ENCODE measurements at regions not wholly inside any gene's neighbourhood (a gene's known extent, or its start where the extent isn't known, plus 50 kb on each side); places are given as distances from the start of the nearest gene placed in this dataset.

DNA sequence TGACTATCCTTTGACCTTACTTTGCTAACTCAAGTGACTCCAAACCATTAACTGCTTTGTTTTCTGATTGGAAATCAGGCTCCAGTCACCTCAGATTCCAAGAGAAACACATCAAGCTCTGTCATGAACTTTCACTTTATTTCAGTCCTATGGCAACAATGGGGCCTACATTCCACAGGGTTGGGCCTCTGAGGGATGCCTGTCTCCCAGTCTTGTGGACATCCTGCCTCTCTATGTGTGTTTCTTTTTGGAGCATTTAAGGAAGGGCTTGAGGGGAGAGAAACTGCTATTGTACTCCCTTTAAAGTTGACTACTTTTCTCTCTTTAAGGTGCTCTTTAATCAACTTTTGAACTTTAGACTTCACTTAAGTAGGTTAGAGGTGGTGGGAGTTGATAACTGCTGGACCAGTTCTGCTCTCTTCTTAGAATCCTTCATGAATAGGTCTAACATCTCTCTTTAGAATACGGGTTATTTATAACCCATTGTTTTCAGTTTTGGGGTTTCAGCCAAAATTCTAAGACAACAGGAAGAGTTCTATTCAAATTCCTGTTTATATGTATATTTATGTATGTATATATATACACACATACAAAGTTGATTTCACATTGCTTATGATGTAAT is 274.3 kb upstream of the NR3C2 start:
- DNase-seq (no peak), ATAC-seq (no peak)
- H3K36me3 Mint-ChIP-seq, result no peaks in the 10 kb centered on the region
- intact Hi-C loops (cut with micrococcal nuclease), result no loop called here
- H3K9me3 ChIP-seq (ENCODE audit: control insufficient read depth, insufficient read depth, low read length), result no peaks in the 10 kb centered on the region
- no peaks in the 10 kb centered on the region for H3K27me3 ChIP-seq (ENCODE audit: control insufficient read depth, insufficient read depth, low read length)
- H3K4me1 Mint-ChIP-seq, result no peaks in the 10 kb centered on the region
- H3K4me3 Mint-ChIP-seq, result no peak overlapping the region
- no peaks in the 10 kb centered on the region for H3K4me1 ChIP-seq (ENCODE audit: control insufficient read depth, insufficient read depth, low read length)
- H3K27ac Mint-ChIP-seq, result no peak overlapping the region
- no peaks in the 10 kb centered on the region for H3K36me3 ChIP-seq (ENCODE audit: control insufficient read depth, insufficient read depth, low read length)
- TF ChIP-seq CTCF (IDR thresholded peaks at IDR 0.05), result no peak
- no peak overlapping the region for H3K4me3 ChIP-seq (ENCODE audit: low read length)
- H3K9me3 Mint-ChIP-seq, result peaks cover 3 to 10% of the 10 kb centered on the region in 2 donors
- WGBS (ENCODE audit: insufficient coverage), result no CpG with 5 or more reads among the region's 1 CpG
- no peak overlapping the region for H3K27ac ChIP-seq (ENCODE audit: low read length)
- no peaks in the 10 kb centered on the region for H3K27me3 Mint-ChIP-seq (ENCODE audit: low read depth in 2 of 2)

- WGBS (ENCODE audit: insufficient coverage), result 88% methylated on average over 1 of the region's 1 CpG
- H3K9me3 Mint-ChIP-seq, result peaks cover 9 to 10% of the 10 kb centered on the region in 2 donors
- DNase-seq (no peak), ATAC-seq (no peak)
- no peaks in the 10 kb centered on the region for H3K27me3 Mint-ChIP-seq (ENCODE audit: low read depth in 2 of 2)
- H3K4me1 Mint-ChIP-seq, result no peaks in the 10 kb centered on the region
- Histone ChIP-seq H3K4me1 (ENCODE audit: control insufficient read depth, insufficient read depth, low read length) (no peaks in the 10 kb centered on the region), H3K9me3 (ENCODE audit: control insufficient read depth, insufficient read depth, low read length) (no peaks in the 10 kb centered on the region), H3K27ac (ENCODE audit: low read length) (no peak overlapping the region), H3K36me3 (ENCODE audit: control insufficient read depth, insufficient read depth, low read length) (no peaks in the 10 kb centered on the region), H3K4me3 (ENCODE audit: low read length) (no peak overlapping the region), H3K27me3 (ENCODE audit: control insufficient read depth, insufficient read depth, low read length) (no peaks in the 10 kb centered on the region)
- H3K27ac Mint-ChIP-seq, result no peak overlapping the region
- TF ChIP-seq CTCF (IDR thresholded peaks at IDR 0.05), result no peak
- no peak overlapping the region for H3K4me3 Mint-ChIP-seq
- H3K36me3 Mint-ChIP-seq, result no peaks in the 10 kb centered on the region
- intact Hi-C loops (cut with micrococcal nuclease), result no loop called here
Measured at GRCh38 chr4:148704291-148704690, 262.1 kb upstream of the NR3C2 start.

- 81% methylated on average over 5 of the region's 5 CpGs for WGBS (ENCODE audit: insufficient coverage)
Measured at GRCh38 chr4:148694702-148695101, 252.5 kb upstream of the NR3C2 start.

More at GRCh38 chr4:148694702-148695101, 252.5 kb upstream of the NR3C2 start:
- H3K9me3 Mint-ChIP-seq, result peaks cover 8% of the 10 kb centered on the region in 2 donors
- no peaks in the 10 kb centered on the region for H3K9me3 ChIP-seq (ENCODE audit: control insufficient read depth, insufficient read depth, low read length)
- no peak overlapping the region for H3K27ac ChIP-seq (ENCODE audit: low read length)
- no peaks in the 10 kb centered on the region for H3K36me3 Mint-ChIP-seq
- DNase-seq (no peak), ATAC-seq (no peak)
- H3K4me3 ChIP-seq (ENCODE audit: low read length), result no peak overlapping the region
- H3K4me3 Mint-ChIP-seq, result no peak overlapping the region
- no peaks in the 10 kb centered on the region for H3K4me1 Mint-ChIP-seq
- no peaks in the 10 kb centered on the region for H3K27me3 Mint-ChIP-seq (ENCODE audit: low read depth in 2 of 2)
- no peak for TF ChIP-seq CTCF (IDR thresholded peaks at IDR 0.05)
- intact Hi-C loops (cut with micrococcal nuclease), result no loop called here
- no peaks in the 10 kb centered on the region for H3K27me3 ChIP-seq (ENCODE audit: control insufficient read depth, insufficient read depth, low read length)
- H3K4me1 ChIP-seq (ENCODE audit: control insufficient read depth, insufficient read depth, low read length), result no peaks in the 10 kb centered on the region
- no peaks in the 10 kb centered on the region for H3K36me3 ChIP-seq (ENCODE audit: control insufficient read depth, insufficient read depth, low read length)
- no peak overlapping the region for H3K27ac Mint-ChIP-seq

Measured in natural killer cell (primary cell).